ENCODE measurements at regions not wholly inside any gene's neighbourhood (a gene's known extent, or its start where the extent isn't known, plus 50 kb on each side); places are given as distances from the start of the nearest gene placed in this dataset.
A peak's percentile ranks its signal among the peaks of the same experiment; 100 is the strongest.

GRCh38 chr1:234535763-234536515 lies 57.0 kb upstream of the TARBP1 start:
- peak; percentile 83 for DNase-seq (ENCODE audit: low read depth, low spot score)
- Histone ChIP-seq H3K27me3 (ENCODE audit: control insufficient read depth in 2 of 2, insufficient read depth in 2 of 2, low read length in 2 of 2) (no peaks in the 10 kb centered on the region), H3K27ac (ENCODE audit: insufficient read depth, low read depth, low read length) (no peak overlapping the region), H3K9me1 (replicated peaks; ENCODE audit: control insufficient read depth, extremely low read depth, insufficient read depth, low read length) (no peaks in the 10 kb centered on the region), H3K9me3 (replicated peaks; ENCODE audit: control insufficient read depth, insufficient read depth, low read length) (no peaks in the 10 kb centered on the region), H3K36me3 (ENCODE audit: control insufficient read depth in 2 of 2, extremely low read depth in 1 of 2, insufficient read depth in 2 of 2, low read length in 2 of 2) (no peaks in the 10 kb centered on the region), H4K20me1 (replicated peaks; ENCODE audit: control insufficient read depth, extremely low read depth, insufficient read depth, low read length) (no peaks in the 10 kb centered on the region), H3K4me2 (ENCODE audit: insufficient read depth, low read length) (no peak overlapping the region), H3K79me2 (ENCODE audit: control insufficient read depth, insufficient read depth, low read length) (no peaks in the 10 kb centered on the region), H3K4me1 (ENCODE audit: control insufficient read depth, extremely low read depth, insufficient read depth, low read length) (peaks cover 8% of the 10 kb centered on the region), H3K4me3 (replicated peaks in 1 of 3; ENCODE audit: insufficient read depth in 1 of 3, low read depth in 1 of 3, low read length in 3 of 3) (no peak overlapping the region), H3K9ac (replicated peaks; ENCODE audit: extremely low read depth, insufficient read depth, low read length) (no peak overlapping the region), H2AFZ (ENCODE audit: low read depth, low read length) (peak overlapping the region; percentile 71)
- BruUV-seq (replicated peaks) = no TSS peak
- FAIRE-seq = peak; percentile 58
- dilution Hi-C loops (cut with MboI; ENCODE audit: extremely low pct_ligation_motif_present, low sequenced_read_pairs) = no loop called here
- TF ChIP-seq EZH2 (IDR thresholded peaks at IDR 0.05; ENCODE audit: borderline replicate concordance, low read depth, low read length, severe bottlenecking) (no peak), MAX (IDR thresholded peaks at IDR 0.05; ENCODE audit: insufficient read depth, insufficient read length) (no peak), POLR2AphosphoS5 (IDR thresholded peaks at IDR 0.05; ENCODE audit: insufficient read depth, low read depth, low read length) (no peak), MYC (IDR thresholded peaks at IDR 0.05; ENCODE audit: low read depth, low read length) (no peak), POLR2A (IDR thresholded peaks at IDR 0.05; ENCODE audit: low read depth, low read length) (no peak), GATA2 (IDR thresholded peaks at IDR 0.05; ENCODE audit: insufficient read depth, insufficient read length, low read depth, low read length) (no peak), FOS (IDR thresholded peaks at IDR 0.05; ENCODE audit: borderline replicate concordance, insufficient read depth, low read length) (no peak), CTCF (IDR thresholded peaks at IDR 0.05; ENCODE audit: extremely low read depth in 1 of 2, insufficient read depth in 1 of 2, low read depth in 1 of 2, low read length in 2 of 2) (no peak), JUN (IDR thresholded peaks at IDR 0.05; ENCODE audit: borderline replicate concordance, insufficient read depth, insufficient read length, low read depth) (no peak)
- intact Hi-C loops (cut with micrococcal nuclease) = no loop called here
- ChIA-PET POLR2A (interaction anchor here (0.7 to 1.1 kb wide), 2 partner anchors 8 to 19 kb away, joined by 3 read pairs; no protein-coding TSS in a partner anchor), CTCF (interaction anchor here (1.4 kb wide), 1 partner anchor 15 kb away, joined by 4 read pairs; no protein-coding TSS in a partner anchor)
